ENCODE measurements at regions not wholly inside any gene's neighbourhood (a gene's known extent, or its start where the extent isn't known, plus 50 kb on each side); places are given as distances from the start of the nearest gene placed in this dataset.

DNA sequence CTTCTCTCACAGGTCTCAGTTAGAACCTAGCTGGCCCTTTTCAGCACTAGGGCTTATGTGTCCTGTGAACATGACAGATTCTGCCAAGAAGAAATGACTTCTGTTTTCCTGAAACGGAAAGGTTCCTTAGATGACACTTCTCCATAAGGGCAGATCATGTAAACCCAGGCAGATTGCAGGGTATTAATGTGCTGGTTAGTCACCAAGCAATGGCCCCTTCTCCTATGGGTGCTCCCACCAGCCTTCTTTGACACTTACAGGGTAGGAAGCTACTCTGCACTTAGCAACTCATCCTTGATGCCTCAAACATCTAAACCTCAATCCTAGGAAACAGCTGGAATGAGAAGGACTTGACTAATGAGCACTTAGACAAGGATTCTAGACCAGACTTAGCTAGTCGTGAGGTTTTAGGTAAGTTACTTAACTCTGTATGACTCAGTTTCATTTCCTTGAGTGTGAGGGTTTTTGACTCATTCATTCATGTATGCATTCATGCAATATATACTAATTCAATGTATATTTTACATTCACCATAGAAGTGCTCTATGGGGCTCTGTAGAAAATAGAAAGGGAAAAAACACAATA is 74.1 kb upstream of the PLXNA2 start:
- TF ChIP-seq, protein P1, sequence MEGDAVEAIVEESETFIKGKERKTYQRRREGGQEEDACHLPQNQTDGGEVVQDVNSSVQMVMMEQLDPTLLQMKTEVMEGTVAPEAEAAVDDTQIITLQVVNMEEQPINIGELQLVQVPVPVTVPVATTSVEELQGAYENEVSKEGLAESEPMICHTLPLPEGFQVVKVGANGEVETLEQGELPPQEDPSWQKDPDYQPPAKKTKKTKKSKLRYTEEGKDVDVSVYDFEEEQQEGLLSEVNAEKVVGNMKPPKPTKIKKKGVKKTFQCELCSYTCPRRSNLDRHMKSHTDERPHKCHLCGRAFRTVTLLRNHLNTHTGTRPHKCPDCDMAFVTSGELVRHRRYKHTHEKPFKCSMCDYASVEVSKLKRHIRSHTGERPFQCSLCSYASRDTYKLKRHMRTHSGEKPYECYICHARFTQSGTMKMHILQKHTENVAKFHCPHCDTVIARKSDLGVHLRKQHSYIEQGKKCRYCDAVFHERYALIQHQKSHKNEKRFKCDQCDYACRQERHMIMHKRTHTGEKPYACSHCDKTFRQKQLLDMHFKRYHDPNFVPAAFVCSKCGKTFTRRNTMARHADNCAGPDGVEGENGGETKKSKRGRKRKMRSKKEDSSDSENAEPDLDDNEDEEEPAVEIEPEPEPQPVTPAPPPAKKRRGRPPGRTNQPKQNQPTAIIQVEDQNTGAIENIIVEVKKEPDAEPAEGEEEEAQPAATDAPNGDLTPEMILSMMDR (IDR thresholded peaks at IDR 0.05) = no peak
- no peak for TF ChIP-seq POLR2A (IDR thresholded peaks at IDR 0.05)

Data from lower leg skin (tissue), 3 donors.